Fibroblast of lung (primary cell): ENCODE measurements at regions not wholly inside any gene's neighbourhood (a gene's known extent, or its start where the extent isn't known, plus 50 kb on each side); places are given as distances from the start of the nearest gene placed in this dataset.
A peak's percentile ranks its signal among the peaks of the same experiment; 100 is the strongest.

Source experiments
- DNase-seq, 2 donors: peaks; one replicate each; pipeline versions ENCODE4 v3.0.0 to v3.0.0-alpha.2; 2010; ENCODE audit warnings: low read depth in 2 of 2
- H2AFZ ChIP-seq: 2 replicates; pipeline ENCODE4 v1.5.1; 2012; ENCODE audit warnings: low read length, control low read depth, inconsistent platforms
- H3K27ac ChIP-seq: 2 replicates; pipeline ENCODE4 v1.5.1; 2011; ENCODE audit warnings: low read length, control low read depth; ENCODE audit not compliant: insufficient read depth
- H3K27me3 ChIP-seq: 2 replicates; pipeline ENCODE4 v1.5.1; 2011; ENCODE audit warnings: mild to moderate bottlenecking, low read length; ENCODE audit not compliant: control insufficient read depth, insufficient read depth
- H3K36me3 ChIP-seq: 2 replicates; pipeline ENCODE4 v1.5.1; 2011; ENCODE audit warnings: low read length; ENCODE audit not compliant: control insufficient read depth, insufficient read depth
- H3K4me1 ChIP-seq: 2 replicates; pipeline ENCODE4 v1.5.1; 2011; ENCODE audit warnings: low read length; ENCODE audit not compliant: control insufficient read depth, insufficient read depth; ENCODE audit errors: extremely low read depth
- H3K4me2 ChIP-seq: 2 replicates; pipeline ENCODE4 v1.5.1; 2011; ENCODE audit warnings: low read length, control low read depth; ENCODE audit not compliant: insufficient read depth; ENCODE audit errors: extremely low read depth
- H3K4me3 ChIP-seq, 4 experiments: fragments of 200-600 bp in 1 of 4; sonication (generic) in 1 of 4; replicated peaks in 1 of 4; 2 replicates each; pipeline ENCODE4 v1.5.1; 2011 to 2016; ENCODE audit warnings: low read length in 4 of 4, low read depth in 3 of 4, mild to moderate bottlenecking in 3 of 4, control low read depth in 2 of 4, inconsistent platforms in 1 of 4, mixed read lengths in 1 of 4; ENCODE audit not compliant: insufficient read depth in 1 of 4; ENCODE audit errors: control extremely low read depth in 1 of 4
- H3K79me2 ChIP-seq: 2 replicates; pipeline ENCODE4 v1.5.1; 2012; ENCODE audit warnings: mild to moderate bottlenecking, low read length, inconsistent platforms; ENCODE audit not compliant: control insufficient read depth, insufficient read depth
- H3K9ac ChIP-seq: 2 replicates; pipeline ENCODE4 v1.5.1; 2011; ENCODE audit warnings: mild to moderate bottlenecking, low read length, control low read depth; ENCODE audit not compliant: insufficient read depth
- H3K9me3 ChIP-seq: 2 replicates; pipeline ENCODE4 v1.5.1; 2012; ENCODE audit warnings: low read depth, low read length; ENCODE audit not compliant: control insufficient read depth, insufficient read depth
- H4K20me1 ChIP-seq: 2 replicates; pipeline ENCODE4 v1.5.1; 2011; ENCODE audit warnings: low read length; ENCODE audit not compliant: control insufficient read depth, insufficient read depth; ENCODE audit errors: extremely low read depth
- EZH2 ChIP-seq: IDR thresholded peaks from 2 replicates; pipeline ENCODE4 v1.5.1; 2012; ENCODE audit warnings: low read length, control low read depth, mild to moderate bottlenecking; ENCODE audit errors: missing control alignments
- TF ChIP-seq, protein P1 (sequence below), 2 donors: IDR thresholded peaks in 1 of 2; conservative IDR thresholded peaks in 1 of 2; 1 replicate in 1 of 2; 2 replicates in 1 of 2; pipeline ENCODE4 v1.5.1; 2011 to 2012; ENCODE audit warnings: low read length in 2 of 2, control low read depth in 1 of 2, inconsistent platforms in 1 of 2, low read depth in 1 of 2, mild to moderate bottlenecking in 1 of 2

DNA sequence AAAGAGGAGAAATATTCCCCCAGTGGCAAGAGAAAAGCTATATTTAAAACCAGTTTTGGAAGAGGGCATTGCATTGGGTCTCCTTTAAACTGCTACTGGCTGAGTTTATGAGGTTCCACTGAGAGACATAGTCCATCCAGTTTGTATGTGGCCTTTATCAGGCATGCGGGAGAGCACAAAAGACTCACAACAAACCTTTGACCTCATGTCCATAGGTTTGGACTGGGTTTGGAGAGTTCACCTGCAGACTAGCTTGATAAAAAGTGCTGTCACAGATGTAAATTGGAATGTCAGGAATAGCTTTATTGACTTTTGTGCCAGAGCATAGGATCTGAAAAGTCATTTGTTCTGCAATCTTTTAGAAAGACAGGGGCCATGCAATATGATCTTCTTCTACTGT, 131.0 kb upstream of the NRIP1 start:
- no peaks in the 10 kb centered on the region for H3K9me3 ChIP-seq
- no peaks in the 10 kb centered on the region for H4K20me1 ChIP-seq
- H3K36me3 ChIP-seq, result no peaks in the 10 kb centered on the region
- no peak overlapping the region for H3K4me3 ChIP-seq
- no peak overlapping the region for H3K9ac ChIP-seq
- no peaks in the 10 kb centered on the region for H3K4me1 ChIP-seq
- H2AFZ ChIP-seq, result no peak overlapping the region
- DNase-seq, result no peak
- H3K27me3 ChIP-seq, result no peaks in the 10 kb centered on the region
- no peak overlapping the region for H3K27ac ChIP-seq
- TF ChIP-seq, protein P1, sequence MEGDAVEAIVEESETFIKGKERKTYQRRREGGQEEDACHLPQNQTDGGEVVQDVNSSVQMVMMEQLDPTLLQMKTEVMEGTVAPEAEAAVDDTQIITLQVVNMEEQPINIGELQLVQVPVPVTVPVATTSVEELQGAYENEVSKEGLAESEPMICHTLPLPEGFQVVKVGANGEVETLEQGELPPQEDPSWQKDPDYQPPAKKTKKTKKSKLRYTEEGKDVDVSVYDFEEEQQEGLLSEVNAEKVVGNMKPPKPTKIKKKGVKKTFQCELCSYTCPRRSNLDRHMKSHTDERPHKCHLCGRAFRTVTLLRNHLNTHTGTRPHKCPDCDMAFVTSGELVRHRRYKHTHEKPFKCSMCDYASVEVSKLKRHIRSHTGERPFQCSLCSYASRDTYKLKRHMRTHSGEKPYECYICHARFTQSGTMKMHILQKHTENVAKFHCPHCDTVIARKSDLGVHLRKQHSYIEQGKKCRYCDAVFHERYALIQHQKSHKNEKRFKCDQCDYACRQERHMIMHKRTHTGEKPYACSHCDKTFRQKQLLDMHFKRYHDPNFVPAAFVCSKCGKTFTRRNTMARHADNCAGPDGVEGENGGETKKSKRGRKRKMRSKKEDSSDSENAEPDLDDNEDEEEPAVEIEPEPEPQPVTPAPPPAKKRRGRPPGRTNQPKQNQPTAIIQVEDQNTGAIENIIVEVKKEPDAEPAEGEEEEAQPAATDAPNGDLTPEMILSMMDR (conservative IDR thresholded peaks at IDR 0.05 in 1 of 2, IDR thresholded peaks at IDR 0.05 in 1 of 2; ENCODE audit: low read depth in 1 of 2, low read length in 2 of 2), result no peak
- no peak for TF ChIP-seq EZH2
- no peak overlapping the region for H3K4me2 ChIP-seq
- H3K79me2 ChIP-seq, result no peaks in the 10 kb centered on the region

DNA sequence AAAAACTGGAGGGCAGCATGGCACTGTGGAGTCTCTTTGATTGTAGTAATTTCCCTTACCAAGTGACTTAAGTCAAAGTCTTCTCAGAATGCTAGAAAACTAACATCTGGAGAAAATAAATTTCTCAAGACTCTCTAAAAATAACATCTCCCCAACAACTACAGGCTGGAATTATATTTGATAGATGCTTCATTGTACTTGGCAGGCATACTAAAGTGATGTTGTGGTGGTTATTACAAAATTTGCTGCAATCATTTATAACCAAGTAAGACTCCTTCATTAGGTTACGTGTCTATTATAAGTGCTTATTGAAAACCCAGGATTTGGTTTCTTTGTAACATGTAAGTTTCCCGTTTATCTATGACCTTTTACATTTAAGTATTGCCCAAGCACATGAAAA, 132.9 kb upstream of the NRIP1 start:
- H3K4me3 ChIP-seq, result no peak overlapping the region
- H3K79me2 ChIP-seq, result no peaks in the 10 kb centered on the region
- no peaks in the 10 kb centered on the region for H3K27me3 ChIP-seq
- no peaks in the 10 kb centered on the region for H3K9me3 ChIP-seq
- peak; percentile 6 to 30 for DNase-seq
- TF ChIP-seq EZH2, result no peak
- no peak overlapping the region for H3K9ac ChIP-seq
- H3K27ac ChIP-seq, result no peak overlapping the region
- H4K20me1 ChIP-seq, result no peaks in the 10 kb centered on the region
- no peaks in the 10 kb centered on the region for H3K36me3 ChIP-seq
- no peaks in the 10 kb centered on the region for H3K4me1 ChIP-seq
- no peak overlapping the region for H3K4me2 ChIP-seq
- H2AFZ ChIP-seq, result no peak overlapping the region

DNA sequence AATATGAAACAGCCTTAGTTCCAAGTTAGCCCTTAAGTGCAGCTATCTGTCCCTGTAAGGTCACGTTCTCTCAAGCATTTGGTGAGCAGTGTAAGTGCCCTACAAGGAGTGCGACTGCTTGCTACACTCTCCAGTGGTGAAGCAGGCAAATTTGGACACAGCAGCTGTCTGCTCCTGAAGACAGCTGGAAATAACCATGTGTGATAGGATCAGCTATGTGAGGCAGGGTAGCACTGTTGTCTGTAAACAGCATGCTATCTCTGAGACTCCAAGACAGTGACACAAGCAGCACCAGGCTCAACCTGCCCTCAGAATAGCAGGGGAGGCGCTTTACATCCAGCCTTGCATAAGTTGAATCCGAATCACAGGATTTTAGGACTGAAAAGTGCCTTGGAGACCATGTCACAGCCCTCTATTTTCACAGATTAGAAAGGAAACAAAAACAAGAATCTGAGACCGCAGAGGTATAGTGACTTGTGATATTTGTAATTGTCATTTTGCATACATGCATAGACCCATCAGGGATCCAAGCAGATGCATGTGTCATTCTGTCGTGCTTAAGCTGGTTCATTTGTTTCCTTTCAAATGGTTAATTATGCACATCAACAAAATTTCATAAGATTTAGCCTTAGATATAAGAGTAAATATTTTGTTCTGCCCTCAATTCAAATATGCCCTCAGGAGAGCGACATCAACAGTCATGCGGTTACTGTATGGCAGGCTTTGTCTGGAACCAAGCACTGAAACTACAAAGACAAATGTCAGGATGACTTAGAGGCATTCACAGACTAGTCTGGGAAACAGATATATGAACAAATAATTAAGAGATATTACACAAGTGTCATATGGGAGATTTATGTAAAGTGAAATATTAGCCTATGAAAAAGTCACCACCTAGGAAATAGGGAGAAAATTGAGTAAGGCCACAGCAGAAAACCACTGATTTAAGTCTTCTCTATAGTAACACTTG, 134.9 kb upstream of the NRIP1 start:
- TF ChIP-seq EZH2, result no peak
- TF ChIP-seq, protein P1 (conservative IDR thresholded peaks at IDR 0.05 in 1 of 2, IDR thresholded peaks at IDR 0.05 in 1 of 2; ENCODE audit: low read depth in 1 of 2, low read length in 2 of 2), result no peak
- no peak overlapping the region for H3K9ac ChIP-seq
- H3K27ac ChIP-seq, result no peak overlapping the region

More for the DNA sequence above, 134.9 kb upstream of the NRIP1 start:
- H2AFZ ChIP-seq, result no peak overlapping the region
- no peaks in the 10 kb centered on the region for H4K20me1 ChIP-seq
- no peaks in the 10 kb centered on the region for H3K27me3 ChIP-seq
- no peaks in the 10 kb centered on the region for H3K36me3 ChIP-seq
- H3K79me2 ChIP-seq, result no peaks in the 10 kb centered on the region
- H3K4me3 ChIP-seq, result no peak overlapping the region
- no peak overlapping the region for H3K4me2 ChIP-seq
- H3K9me3 ChIP-seq, result no peaks in the 10 kb centered on the region
- no peak for DNase-seq
- H3K4me1 ChIP-seq, result no peaks in the 10 kb centered on the region
